ENCODE measurements at regions not wholly inside any gene's neighbourhood (a gene's known extent, or its start where the extent isn't known, plus 50 kb on each side); places are given as distances from the start of the nearest gene placed in this dataset.

- TF ChIP-seq CTCF (IDR thresholded peaks at IDR 0.05) (no peak), POLR2A (IDR thresholded peaks at IDR 0.05) (no peak)
Observed at GRCh38 chr14:49997991-49998390, 105.1 kb downstream of the ARF6 start.

Measured in heart left ventricle (tissue), 13 donors.